Left ventricle myocardium inferior (tissue), 1 donor: ENCODE measurements at regions not wholly inside any gene's neighbourhood (a gene's known extent, or its start where the extent isn't known, plus 50 kb on each side); places are given as distances from the start of the nearest gene placed in this dataset.
A peak's percentile ranks its signal among the peaks of the same experiment; 100 is the strongest.

ENCODE experiments used
- DNase-seq: peaks from one replicate; pipeline ENCODE4 v3.0.0-alpha.2; 2020
- H3K27ac ChIP-seq: fragments of 200-600 bp; replicated peaks from 2 replicates; pipeline ENCODE4 v1.8.0; 2021
- H3K27me3 ChIP-seq: fragments of 200-600 bp; 2 replicates; pipeline ENCODE4 v1.8.0; 2021; ENCODE audit warnings: low read depth
- H3K36me3 ChIP-seq: fragments of 200-600 bp; 2 replicates; pipeline ENCODE4 v1.8.0; 2021
- H3K4me1 ChIP-seq: fragments of 200-600 bp; 2 replicates; pipeline ENCODE4 v1.8.0; 2021
- H3K4me3 ChIP-seq: fragments of 200-600 bp; 2 replicates; pipeline ENCODE4 v1.8.0; 2021; ENCODE audit warnings: mild to moderate bottlenecking, moderate library complexity
- H3K9me3 ChIP-seq: fragments of 200-600 bp; replicated peaks from 2 replicates; pipeline ENCODE4 v1.8.0; 2021
- intact Hi-C: fragments of 100-400 bp; cut with micrococcal nuclease; formaldehyde crosslinking; loops from one replicate; pipeline ENCODE4 v1.11.0; 2022
- TF ChIP-seq, protein P1 (sequence below): fragments of 200-600 bp; IDR thresholded peaks from 2 replicates; pipeline ENCODE4 v1.8.0; 2021; ENCODE audit warnings: antibody characterized with exemption, mild to moderate bottlenecking, borderline replicate concordance
- donor health status: DM: no; HTN: yes; CAD: no; lungs with severe emphysema.

DNA sequence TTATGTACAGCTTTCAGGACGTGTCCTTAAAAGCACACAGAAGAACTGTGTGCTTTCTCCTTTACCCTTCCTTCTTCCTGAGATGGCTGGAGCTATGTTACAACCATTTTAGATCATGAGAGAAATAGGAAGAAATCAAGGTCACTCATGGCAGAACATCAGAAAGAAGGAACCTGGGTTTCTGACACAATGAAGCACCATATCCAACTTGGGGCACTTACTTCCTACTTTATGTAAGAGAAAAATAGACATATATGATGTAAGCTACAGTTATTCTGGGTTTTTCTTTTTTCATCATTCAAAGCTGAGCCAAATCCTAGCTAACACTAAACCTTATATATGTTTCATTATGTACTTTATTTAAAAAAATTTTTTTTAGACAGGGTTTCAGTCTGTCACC lies 79.5 kb downstream of the FAM161A start:
- TF ChIP-seq, protein P1, sequence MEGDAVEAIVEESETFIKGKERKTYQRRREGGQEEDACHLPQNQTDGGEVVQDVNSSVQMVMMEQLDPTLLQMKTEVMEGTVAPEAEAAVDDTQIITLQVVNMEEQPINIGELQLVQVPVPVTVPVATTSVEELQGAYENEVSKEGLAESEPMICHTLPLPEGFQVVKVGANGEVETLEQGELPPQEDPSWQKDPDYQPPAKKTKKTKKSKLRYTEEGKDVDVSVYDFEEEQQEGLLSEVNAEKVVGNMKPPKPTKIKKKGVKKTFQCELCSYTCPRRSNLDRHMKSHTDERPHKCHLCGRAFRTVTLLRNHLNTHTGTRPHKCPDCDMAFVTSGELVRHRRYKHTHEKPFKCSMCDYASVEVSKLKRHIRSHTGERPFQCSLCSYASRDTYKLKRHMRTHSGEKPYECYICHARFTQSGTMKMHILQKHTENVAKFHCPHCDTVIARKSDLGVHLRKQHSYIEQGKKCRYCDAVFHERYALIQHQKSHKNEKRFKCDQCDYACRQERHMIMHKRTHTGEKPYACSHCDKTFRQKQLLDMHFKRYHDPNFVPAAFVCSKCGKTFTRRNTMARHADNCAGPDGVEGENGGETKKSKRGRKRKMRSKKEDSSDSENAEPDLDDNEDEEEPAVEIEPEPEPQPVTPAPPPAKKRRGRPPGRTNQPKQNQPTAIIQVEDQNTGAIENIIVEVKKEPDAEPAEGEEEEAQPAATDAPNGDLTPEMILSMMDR = no peak
- H3K36me3 ChIP-seq = no peaks in the 10 kb centered on the region
- peaks cover 5% of the 10 kb centered on the region for H3K4me1 ChIP-seq
- no peak for DNase-seq
- intact Hi-C loops = no loop called here
- peaks cover 9% of the 10 kb centered on the region for H3K27me3 ChIP-seq
- no peak overlapping the region for H3K4me3 ChIP-seq
- H3K27ac ChIP-seq = no peak overlapping the region
- no peaks in the 10 kb centered on the region for H3K9me3 ChIP-seq

DNA sequence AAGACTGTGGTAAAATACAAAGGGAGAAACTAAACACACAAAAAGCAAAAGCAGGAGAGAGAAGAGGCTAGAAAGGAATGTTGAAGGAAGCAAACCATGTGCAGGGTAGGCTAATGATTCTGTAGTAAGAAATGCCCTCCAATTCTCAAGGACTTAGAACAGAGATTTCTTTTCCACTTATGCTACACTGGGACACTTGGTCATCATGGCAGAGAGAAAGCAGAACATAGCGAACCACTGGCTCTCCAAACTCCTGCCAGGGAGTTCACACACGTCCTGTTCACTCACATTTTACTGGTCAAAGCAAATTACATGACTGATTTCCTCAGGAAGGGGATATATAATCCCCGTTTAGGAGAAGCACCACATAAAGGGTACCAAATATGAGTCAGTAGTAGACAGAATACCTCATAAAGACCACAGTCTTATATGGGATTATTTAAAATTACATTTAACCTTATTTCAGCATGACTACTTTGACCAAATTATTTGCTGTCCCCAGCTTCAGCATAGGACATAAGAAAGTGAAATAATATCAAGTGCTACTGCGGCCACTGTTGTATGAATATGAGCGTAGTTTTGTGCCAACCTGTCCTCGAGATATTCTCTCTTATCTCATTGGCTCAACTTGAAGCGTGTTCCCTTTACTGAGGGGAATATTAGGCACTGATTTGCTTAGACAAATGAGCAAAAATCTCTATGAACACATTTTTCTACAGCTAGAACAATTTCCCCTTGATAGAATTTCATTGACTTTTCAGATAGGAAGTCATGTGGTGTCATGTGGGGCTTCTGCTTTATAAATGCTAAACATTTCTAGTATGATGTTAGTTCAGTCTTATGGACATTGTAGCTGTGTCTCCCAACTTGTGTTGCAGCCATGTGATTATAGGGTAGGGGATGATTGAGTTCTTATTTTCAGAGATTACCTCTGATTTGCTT lies 81.7 kb downstream of the FAM161A start:
- intact Hi-C loops = no loop called here
- Histone ChIP-seq H3K4me3 (no peak overlapping the region), H3K4me1 (peaks cover 5% of the 10 kb centered on the region), H3K27ac (peak overlapping the region; percentile 52), H3K36me3 (no peaks in the 10 kb centered on the region), H3K9me3 (no peaks in the 10 kb centered on the region), H3K27me3 (no peaks in the 10 kb centered on the region)
- no peak for DNase-seq
- TF ChIP-seq, protein P1 = no peak

- Histone ChIP-seq H3K9me3 (no peaks in the 10 kb centered on the region), H3K4me3 (no peak overlapping the region), H3K27ac (no peak overlapping the region), H3K27me3 (no peaks in the 10 kb centered on the region), H3K36me3 (no peaks in the 10 kb centered on the region), H3K4me1 (peaks cover 5% of the 10 kb centered on the region)
- intact Hi-C loops = no loop called here
- DNase-seq = no peak
- TF ChIP-seq, protein P1 = no peak
Observed at GRCh38 chr2:61770746-61771145, 83.1 kb downstream of the FAM161A start.

DNA sequence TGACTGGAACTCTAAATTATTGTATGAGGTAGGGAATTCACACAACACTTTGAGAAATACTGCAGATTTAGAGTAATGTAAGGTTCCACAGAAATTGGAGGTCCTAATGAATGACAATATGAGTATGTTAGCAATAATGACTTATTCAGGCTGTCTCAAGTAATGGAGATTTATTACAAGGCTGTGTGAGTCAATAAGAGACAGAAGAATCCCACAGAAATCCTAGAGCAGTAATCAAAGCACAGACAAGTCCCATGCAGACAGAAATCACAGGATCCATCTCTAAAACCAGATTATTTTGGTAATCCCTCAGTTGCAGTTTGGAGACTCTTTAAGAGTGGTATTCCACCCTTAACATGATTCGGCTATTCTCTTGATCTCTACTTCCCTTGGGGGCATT lies 83.6 kb downstream of the FAM161A start:
- no peak overlapping the region for H3K27ac ChIP-seq
- H3K36me3 ChIP-seq = no peaks in the 10 kb centered on the region
- H3K4me1 ChIP-seq = peaks cover 5% of the 10 kb centered on the region
- H3K27me3 ChIP-seq = no peaks in the 10 kb centered on the region
- DNase-seq = no peak
- H3K4me3 ChIP-seq = no peak overlapping the region
- no peaks in the 10 kb centered on the region for H3K9me3 ChIP-seq
- intact Hi-C loops = no loop called here
- TF ChIP-seq, protein P1 = no peak

DNA sequence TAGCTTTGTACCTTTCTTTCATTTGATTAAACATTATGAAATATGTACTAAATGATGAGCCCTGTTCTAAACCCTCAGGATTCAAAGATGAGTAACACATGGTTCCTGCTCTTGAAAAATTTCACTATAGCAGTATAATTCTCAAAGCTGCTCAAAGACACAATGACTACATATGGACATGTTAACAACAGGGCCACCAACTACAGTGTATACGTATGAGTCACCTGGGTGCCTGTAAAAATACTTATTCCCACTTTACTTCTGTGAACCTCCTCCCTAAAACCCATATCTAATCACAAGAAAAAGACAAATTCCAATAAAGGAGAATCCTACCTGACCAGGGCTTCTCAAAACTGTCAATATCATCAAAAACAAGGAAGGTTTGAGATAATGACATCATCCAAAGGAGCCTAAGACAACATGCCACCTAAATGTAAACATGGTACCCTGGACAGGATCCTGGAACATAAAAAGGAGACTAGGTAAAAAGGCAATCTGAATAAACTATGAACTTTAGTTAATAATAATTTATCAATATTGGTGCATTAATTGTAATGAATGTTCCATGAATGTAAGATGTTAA lies 84.7 kb downstream of the FAM161A start:
- H3K27me3 ChIP-seq = no peaks in the 10 kb centered on the region
- no peak overlapping the region for H3K4me3 ChIP-seq
- peaks cover 5% of the 10 kb centered on the region for H3K4me1 ChIP-seq
- H3K36me3 ChIP-seq = no peaks in the 10 kb centered on the region
- no peak overlapping the region for H3K27ac ChIP-seq
- intact Hi-C loops = no loop called here
- TF ChIP-seq, protein P1 = no peak
- peaks cover 8% of the 10 kb centered on the region for H3K9me3 ChIP-seq
- no peak for DNase-seq
